CD4-positive, alpha-beta T cell (primary cell): ENCODE measurements at regions not wholly inside any gene's neighbourhood (a gene's known extent, or its start where the extent isn't known, plus 50 kb on each side); places are given as distances from the start of the nearest gene placed in this dataset.

Source experiments
- ATAC-seq: fragments of 200-7000 bp; cut with Tn5 transposase; one replicate; pipeline ENCODE4 v1.10.0; 2022; ENCODE audit warnings: mild to moderate bottlenecking; ENCODE audit not compliant: poor library complexity
- CTCF ChIA-PET: fragments of 350-600 bp; sonication (Branson Sonifier 250); formaldehyde crosslinking; loops from one replicate; lab custom pipeline; 2021; ENCODE audit warnings: antibody characterized with exemption, inconsistent platforms; lab: Charles Lee
- POLR2A ChIA-PET: fragments of 350-600 bp; sonication (Branson Sonifier 250); formaldehyde crosslinking; loops from one replicate; lab custom pipeline; 2021; ENCODE audit warnings: antibody characterized with exemption, inconsistent platforms; lab: Charles Lee
- DNase-seq, 14 experiments: peaks; one replicate each; pipeline ENCODE4 v3.0.0-alpha.2; 2013 to 2020; ENCODE audit warnings: mixed read lengths in 2 of 14
- H3K27ac ChIP-seq, 2 donors: one replicate each; pipeline versions ENCODE4 v1.5.1 to v1.7.0; 2013; ENCODE audit warnings: low read length in 2 of 2, low read depth in 1 of 2, mild to moderate bottlenecking in 1 of 2
- H3K27me3 ChIP-seq, 2 experiments: 1 replicate in 1 of 2; 2 replicates in 1 of 2; pipeline versions ENCODE4 v1.6.1 to v1.7.0; 2013; ENCODE audit warnings: low read length in 2 of 2, control low read depth in 1 of 2, mild to moderate bottlenecking in 1 of 2, moderate library complexity in 1 of 2; ENCODE audit not compliant: insufficient read depth in 2 of 2, control insufficient read depth in 1 of 2
- H3K36me3 ChIP-seq: one replicate; pipeline ENCODE4 v1.6.1; 2013; ENCODE audit warnings: low read length, control low read depth; ENCODE audit not compliant: insufficient read depth
- H3K4me1 ChIP-seq: one replicate; pipeline ENCODE4 v1.6.1; 2013; ENCODE audit warnings: low read length, control low read depth; ENCODE audit not compliant: insufficient read depth
- H3K4me3 ChIP-seq: one replicate; pipeline ENCODE4 v1.5.1; 2013; ENCODE audit warnings: mild to moderate bottlenecking, low read length, moderate library complexity
- H3K9me3 ChIP-seq, 2 experiments: 1 replicate in 1 of 2; 2 replicates in 1 of 2; pipeline versions ENCODE4 v1.6.1 to v1.7.0; 2013; ENCODE audit warnings: low read length in 2 of 2, mild to moderate bottlenecking in 2 of 2, control low read depth in 1 of 2, moderate library complexity in 1 of 2; ENCODE audit not compliant: control insufficient read depth in 1 of 2, insufficient read depth in 1 of 2
- H3K27ac Mint-ChIP-seq: one replicate; pipeline ENCODE4 v1.8.0; 2020; ENCODE audit warnings: mixed read lengths
- H3K27me3 Mint-ChIP-seq: one replicate; pipeline ENCODE4 v1.8.0; 2021; ENCODE audit warnings: mixed read lengths
- H3K36me3 Mint-ChIP-seq: one replicate; pipeline ENCODE4 v1.8.0; 2021; ENCODE audit warnings: low read depth, mixed read lengths
- H3K4me1 Mint-ChIP-seq: one replicate; pipeline ENCODE4 v1.8.0; 2021; ENCODE audit warnings: low read depth, mixed read lengths
- H3K4me3 Mint-ChIP-seq: one replicate; pipeline ENCODE4 v1.8.0; 2020; ENCODE audit warnings: mild to moderate bottlenecking, mixed read lengths
- H3K9me3 Mint-ChIP-seq: one replicate; pipeline ENCODE4 v1.8.0; 2020; ENCODE audit warnings: mixed read lengths
- intact Hi-C, 2 experiments: fragments of 100-400 bp; cut with DNase I in 1 of 2; cut with micrococcal nuclease in 1 of 2; formaldehyde crosslinking; loops; one replicate each; pipeline versions ENCODE4 v1.15.1 to v1.9.0; 2023 to 2025; cut with DNase I, micrococcal nuclease
- TF ChIP-seq, protein P1 (sequence below): fragments of 200-600 bp; IDR thresholded peaks from one replicate; pipeline ENCODE4 v1.8.0; 2022; ENCODE audit warnings: antibody characterized with exemption, mild to moderate bottlenecking

DNA sequence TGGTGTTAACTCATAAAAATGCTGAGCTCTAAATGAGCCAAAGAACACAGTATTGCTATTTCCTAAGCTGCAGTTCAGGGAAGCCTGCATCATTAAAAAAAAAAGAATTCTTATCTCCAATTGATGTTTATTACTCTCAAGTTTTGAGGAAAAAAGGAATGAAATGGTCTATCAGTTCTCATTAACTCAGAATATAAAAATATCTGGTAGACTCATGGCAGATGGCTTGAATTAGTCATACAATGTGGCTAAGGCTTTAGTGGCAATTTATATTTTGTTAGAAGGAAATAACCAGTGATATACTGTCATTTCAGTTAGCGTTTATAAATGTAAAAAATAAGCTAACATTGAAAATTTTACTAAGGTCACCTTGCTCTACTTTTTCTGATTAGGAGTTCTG is 1403.4 kb upstream of the C9orf72 start:
- DNase-seq, result no peak
- Mint-ChIP-seq H3K4me3 (no peak overlapping the region), H3K36me3 (no peaks in the 10 kb centered on the region), H3K9me3 (peaks cover 3% of the 10 kb centered on the region), H3K27ac (no peak overlapping the region), H3K4me1 (no peaks in the 10 kb centered on the region), H3K27me3 (no peaks in the 10 kb centered on the region)
- no peaks in the 10 kb centered on the region for H3K27me3 ChIP-seq
- ChIA-PET CTCF (no interaction called here), POLR2A (no interaction called here)
- H3K9me3 ChIP-seq, result no peaks in the 10 kb centered on the region
- H3K36me3 ChIP-seq, result no peaks in the 10 kb centered on the region
- H3K4me1 ChIP-seq, result no peaks in the 10 kb centered on the region
- H3K27ac ChIP-seq, result no peak overlapping the region
- H3K4me3 ChIP-seq, result no peak overlapping the region
- no peak for ATAC-seq
- intact Hi-C loops, result no loop called here
- TF ChIP-seq, protein P1, sequence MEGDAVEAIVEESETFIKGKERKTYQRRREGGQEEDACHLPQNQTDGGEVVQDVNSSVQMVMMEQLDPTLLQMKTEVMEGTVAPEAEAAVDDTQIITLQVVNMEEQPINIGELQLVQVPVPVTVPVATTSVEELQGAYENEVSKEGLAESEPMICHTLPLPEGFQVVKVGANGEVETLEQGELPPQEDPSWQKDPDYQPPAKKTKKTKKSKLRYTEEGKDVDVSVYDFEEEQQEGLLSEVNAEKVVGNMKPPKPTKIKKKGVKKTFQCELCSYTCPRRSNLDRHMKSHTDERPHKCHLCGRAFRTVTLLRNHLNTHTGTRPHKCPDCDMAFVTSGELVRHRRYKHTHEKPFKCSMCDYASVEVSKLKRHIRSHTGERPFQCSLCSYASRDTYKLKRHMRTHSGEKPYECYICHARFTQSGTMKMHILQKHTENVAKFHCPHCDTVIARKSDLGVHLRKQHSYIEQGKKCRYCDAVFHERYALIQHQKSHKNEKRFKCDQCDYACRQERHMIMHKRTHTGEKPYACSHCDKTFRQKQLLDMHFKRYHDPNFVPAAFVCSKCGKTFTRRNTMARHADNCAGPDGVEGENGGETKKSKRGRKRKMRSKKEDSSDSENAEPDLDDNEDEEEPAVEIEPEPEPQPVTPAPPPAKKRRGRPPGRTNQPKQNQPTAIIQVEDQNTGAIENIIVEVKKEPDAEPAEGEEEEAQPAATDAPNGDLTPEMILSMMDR, result no peak

DNA sequence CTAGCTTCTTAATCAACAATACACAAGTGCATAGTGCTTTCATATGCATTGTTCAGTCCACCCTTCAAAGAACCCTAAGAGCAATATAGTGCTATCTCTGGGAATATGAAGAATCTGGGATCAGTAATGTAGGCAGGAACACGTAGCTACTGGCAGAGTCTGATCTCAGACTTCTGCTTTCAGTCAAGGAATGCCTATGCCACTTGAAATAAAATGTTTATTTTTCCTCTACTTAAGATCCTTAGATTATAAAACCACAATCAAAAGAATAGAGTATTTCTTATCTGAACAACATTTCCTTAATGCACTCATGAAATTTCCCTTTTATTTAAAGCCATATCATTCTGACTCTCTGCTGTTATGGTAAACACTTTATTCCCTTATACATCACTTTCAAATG is 1407.8 kb upstream of the C9orf72 start:
- intact Hi-C loops, result loop anchor here in 1 of 2 experiments (5.0 kb wide), 1 partner anchor 39 kb away; no protein-coding TSS in a partner anchor

DNA sequence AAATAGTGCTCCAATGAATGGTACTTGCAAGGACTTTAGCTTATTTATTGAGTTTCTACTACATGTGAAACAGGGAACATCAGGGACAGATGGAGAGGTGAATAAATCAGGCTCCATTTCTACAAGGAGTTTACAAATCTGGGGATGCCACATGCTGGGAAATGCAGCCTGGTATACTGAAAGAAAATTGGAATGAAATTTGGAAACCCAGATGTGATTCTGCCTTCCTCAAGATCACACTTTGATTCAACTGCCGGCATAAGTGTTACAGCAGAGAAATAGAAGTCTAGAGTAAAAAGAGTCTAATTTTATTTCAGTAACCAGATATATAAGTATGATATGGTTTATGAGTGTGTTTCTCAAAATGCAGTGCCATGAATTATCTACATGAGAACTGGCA is 1408.4 kb upstream of the C9orf72 start:
- TF ChIP-seq, protein P1, result no peak
- no peak for ATAC-seq
- DNase-seq, result no peak
- Histone ChIP-seq H3K27me3 (no peaks in the 10 kb centered on the region), H3K4me3 (no peak overlapping the region), H3K4me1 (no peaks in the 10 kb centered on the region), H3K9me3 (no peaks in the 10 kb centered on the region), H3K27ac (no peak overlapping the region), H3K36me3 (no peaks in the 10 kb centered on the region)
- POLR2A ChIA-PET, result no interaction called here
- intact Hi-C loops, result loop anchor here in 1 of 2 experiments (5.0 kb wide), 1 partner anchor 39 kb away; no protein-coding TSS in a partner anchor
- Mint-ChIP-seq H3K4me1 (no peaks in the 10 kb centered on the region), H3K4me3 (no peak overlapping the region), H3K27ac (no peak overlapping the region), H3K36me3 (no peaks in the 10 kb centered on the region), H3K9me3 (peaks cover 3% of the 10 kb centered on the region), H3K27me3 (no peaks in the 10 kb centered on the region)
- CTCF ChIA-PET, result no interaction called here

More for the DNA sequence above, 1407.8 kb upstream of the C9orf72 start:
- Mint-ChIP-seq H3K9me3 (peaks cover 3% of the 10 kb centered on the region), H3K36me3 (no peaks in the 10 kb centered on the region), H3K27ac (no peak overlapping the region), H3K4me3 (no peak overlapping the region), H3K27me3 (no peaks in the 10 kb centered on the region), H3K4me1 (no peaks in the 10 kb centered on the region)
- Histone ChIP-seq H3K4me3 (no peak overlapping the region), H3K36me3 (no peaks in the 10 kb centered on the region), H3K27me3 (no peaks in the 10 kb centered on the region), H3K9me3 (no peaks in the 10 kb centered on the region), H3K27ac (no peak overlapping the region), H3K4me1 (no peaks in the 10 kb centered on the region)
- ChIA-PET POLR2A (no interaction called here), CTCF (no interaction called here)
- ATAC-seq, result no peak
- TF ChIP-seq, protein P1, result no peak
- no peak for DNase-seq
